H1 (cell line): ENCODE measurements at regions not wholly inside any gene's neighbourhood (a gene's known extent, or its start where the extent isn't known, plus 50 kb on each side); places are given as distances from the start of the nearest gene placed in this dataset.

Experiments used
- CTCF ChIA-PET: fragments of 300-600 bp; sonication (Branson Sonifier 250); formaldehyde crosslinking; loops from one replicate; lab custom pipeline; 2021; ENCODE audit not compliant: partially characterized antibody; lab: Charles Lee
- POLR2A ChIA-PET: fragments of 300-600 bp; sonication (Branson Sonifier 250); formaldehyde crosslinking; loops from one replicate; lab custom pipeline; 2021; ENCODE audit warnings: inconsistent platforms; ENCODE audit not compliant: partially characterized antibody; lab: Charles Lee
- DNase-seq, 2 experiments: peaks; one replicate each; pipeline versions ENCODE4 v3.0.0 to v3.0.0-alpha.2; 2010 to 2022; ENCODE audit warnings: low spot score in 2 of 2, low read depth in 1 of 2, mixed read lengths in 1 of 2
- FAIRE-seq: peaks from 2 replicates; lab custom pipeline; 2011; peaks lifted over from hg19 to GRCh38; lab: Jason Lieb, UNC
- H2AFZ ChIP-seq: 2 replicates; pipeline ENCODE4 v1.8.1; 2012; ENCODE audit warnings: low read length, inconsistent platforms
- H2AK5ac ChIP-seq: 2 replicates; pipeline ENCODE4 v1.6.1; 2013; ENCODE audit warnings: low read depth, low read length
- H2BK120ac ChIP-seq: replicated peaks from 2 replicates; pipeline ENCODE3; 2013; ENCODE audit warnings: low read depth, low read length, inconsistent platforms
- H2BK12ac ChIP-seq: 2 replicates; pipeline ENCODE4 v1.6.1; 2013; ENCODE audit warnings: low read depth, low read length
- H2BK15ac ChIP-seq: 2 replicates; pipeline ENCODE4 v1.6.1; 2013; ENCODE audit warnings: low read length
- H2BK20ac ChIP-seq: 2 replicates; pipeline ENCODE4 v1.6.1; 2013; ENCODE audit warnings: low read length
- H2BK5ac ChIP-seq: 2 replicates; pipeline ENCODE4 v1.6.1; 2013; ENCODE audit warnings: low read depth, low read length
- H3K14ac ChIP-seq: 2 replicates; pipeline ENCODE4 v1.6.1; 2013; ENCODE audit warnings: inconsistent platforms; ENCODE audit not compliant: insufficient read length
- H3K18ac ChIP-seq: 2 replicates; pipeline ENCODE4 v1.6.1; 2013; ENCODE audit warnings: low read length; ENCODE audit errors: extremely low read depth
- H3K23ac ChIP-seq: 2 replicates; pipeline ENCODE4 v1.6.1; 2013; ENCODE audit warnings: inconsistent platforms; ENCODE audit not compliant: insufficient read length
- H3K23me2 ChIP-seq: 2 replicates; pipeline ENCODE4 v1.6.1; 2013; ENCODE audit warnings: low read depth, low read length
- H3K27ac ChIP-seq: 2 replicates; pipeline ENCODE4 v1.6.1; 2011; ENCODE audit warnings: low read depth, low read length, inconsistent platforms
- H3K27me3 ChIP-seq, 4 experiments: replicated peaks in 1 of 4; 1 replicate in 1 of 4; 2 replicates in 3 of 4; pipeline versions ENCODE4 v1.6.1 to v1.8.1; 2011 to 2013; ENCODE audit warnings: low read length in 3 of 4, mild to moderate bottlenecking in 3 of 4, inconsistent platforms in 2 of 4, mixed read lengths in 2 of 4, moderate library complexity in 1 of 4; ENCODE audit not compliant: control insufficient read depth in 3 of 4, insufficient read depth in 3 of 4; ENCODE audit errors: extremely low read depth in 1 of 4
- H3K36me3 ChIP-seq, 4 experiments: 2 replicates each; pipeline versions ENCODE4 v1.6.1 to v1.8.1; 2011 to 2013; ENCODE audit warnings: mild to moderate bottlenecking in 4 of 4, low read length in 3 of 4, moderate library complexity in 2 of 4, control low read depth in 1 of 4, inconsistent platforms in 1 of 4; ENCODE audit not compliant: insufficient read depth in 4 of 4, control insufficient read depth in 2 of 4
- H3K4ac ChIP-seq: replicated peaks from 2 replicates; pipeline ENCODE3; 2013; ENCODE audit warnings: low read length, low read depth, mixed read lengths, inconsistent platforms; ENCODE audit not compliant: insufficient read length
- H3K4me1 ChIP-seq, 4 experiments: replicated peaks in 1 of 4; 1 replicate in 1 of 4; 2 replicates in 3 of 4; pipeline versions ENCODE4 v1.6.1 to v1.8.1; 2011 to 2013; ENCODE audit warnings: low read length in 3 of 4, inconsistent platforms in 2 of 4, mixed read lengths in 1 of 4; ENCODE audit not compliant: insufficient read depth in 4 of 4, control insufficient read depth in 3 of 4
- H3K4me2 ChIP-seq, 2 experiments: 2 replicates each; pipeline versions ENCODE4 v1.6.1 to v1.8.1; 2011 to 2013; ENCODE audit warnings: low read depth in 2 of 2, low read length in 2 of 2, control low read depth in 1 of 2, inconsistent platforms in 1 of 2, mild to moderate bottlenecking in 1 of 2; ENCODE audit not compliant: insufficient read depth in 1 of 2
- H3K4me3 ChIP-seq, 4 experiments: fragments of 200-600, 300-600 bp in 1 of 4; sonication (generic), shearing (Covaris generic), sonication (Bioruptor Twin) in 1 of 4; 2 replicates each; pipeline versions ENCODE4 v1.5.1 to v1.8.1; 2011 to 2016; ENCODE audit warnings: low read length in 4 of 4, low read depth in 3 of 4, control low read depth in 2 of 4, inconsistent platforms in 2 of 4, mild to moderate bottlenecking in 2 of 4, mixed read lengths in 1 of 4, moderate library complexity in 1 of 4; ENCODE audit not compliant: insufficient read depth in 2 of 4; ENCODE audit errors: extremely low read depth in 1 of 4
- H3K56ac ChIP-seq: replicated peaks from 2 replicates; pipeline ENCODE3; 2013; ENCODE audit warnings: low read depth, mild to moderate bottlenecking, mixed read lengths, low read length, inconsistent platforms; ENCODE audit not compliant: insufficient read length
- H3K79me1 ChIP-seq: 2 replicates; pipeline ENCODE4 v1.6.1; 2013; ENCODE audit warnings: low read depth, low read length, control low read depth
- H3K79me2 ChIP-seq, 2 experiments: 2 replicates each; pipeline versions ENCODE4 v1.6.1 to v1.8.1; 2012 to 2013; ENCODE audit warnings: low read length in 2 of 2, mild to moderate bottlenecking in 2 of 2, inconsistent platforms in 1 of 2; ENCODE audit not compliant: insufficient read depth in 2 of 2, control insufficient read depth in 1 of 2
- H3K9ac ChIP-seq, 4 experiments: replicated peaks in 1 of 4; 1 replicate in 1 of 4; 2 replicates in 3 of 4; pipeline versions ENCODE4 v1.6.1 to v1.8.1; 2011 to 2013; ENCODE audit warnings: low read depth in 3 of 4, low read length in 3 of 4, control low read depth in 2 of 4, mild to moderate bottlenecking in 2 of 4, moderate library complexity in 2 of 4, inconsistent platforms in 1 of 4; ENCODE audit errors: extremely low read depth in 1 of 4
- H3K9me3 ChIP-seq, 2 experiments: 2 replicates each; pipeline versions ENCODE4 v1.6.1 to v1.8.1; 2012 to 2013; ENCODE audit warnings: mild to moderate bottlenecking in 2 of 2, moderate library complexity in 2 of 2, control low read depth in 1 of 2, inconsistent platforms in 1 of 2, low read depth in 1 of 2, low read length in 1 of 2, mixed read lengths in 1 of 2; ENCODE audit not compliant: insufficient read depth in 2 of 2
- H4K20me1 ChIP-seq, 2 experiments: replicated peaks in 1 of 2; 2 replicates each; pipeline versions ENCODE3 to v1.8.1; 2011 to 2013; ENCODE audit warnings: inconsistent platforms in 2 of 2, low read length in 2 of 2, mild to moderate bottlenecking in 1 of 2; ENCODE audit not compliant: insufficient read depth in 2 of 2, control insufficient read depth in 1 of 2
- H4K5ac ChIP-seq: 2 replicates; pipeline ENCODE4 v1.6.1; 2013; ENCODE audit warnings: low read length, low read depth, mixed read lengths, inconsistent platforms; ENCODE audit not compliant: insufficient read length
- H4K8ac ChIP-seq: 2 replicates; pipeline ENCODE4 v1.8.0; 2013; ENCODE audit warnings: mild to moderate bottlenecking, moderate library complexity, low read length, inconsistent platforms; ENCODE audit not compliant: insufficient read depth; ENCODE audit errors: extremely low read depth
- H4K91ac ChIP-seq: replicated peaks from 2 replicates; pipeline ENCODE3; 2013; ENCODE audit warnings: low read length, mixed read lengths, inconsistent platforms; ENCODE audit not compliant: insufficient read length
- EZH2 ChIP-seq: fragments of 200-600 bp; sonication (generic); IDR thresholded peaks from 2 replicates; pipeline ENCODE4 v1.7.1; 2012; ENCODE audit warnings: low read depth, mild to moderate bottlenecking, moderate library complexity, low read length, inconsistent platforms; ENCODE audit not compliant: severe bottlenecking
- RAD21 ChIP-seq, 2 experiments: IDR thresholded peaks in 1 of 2; conservative IDR thresholded peaks in 1 of 2; 2 replicates each; pipeline ENCODE4 v1.6.1; 2011; ENCODE audit warnings: low read depth in 2 of 2, low read length in 2 of 2, improper control_type of control experiment in 1 of 2, inconsistent platforms in 1 of 2, mild to moderate bottlenecking in 1 of 2, moderate library complexity in 1 of 2
- SIRT6 ChIP-seq: IDR thresholded peaks from one replicate; pipeline ENCODE4 v1.7.1; 2012; ENCODE audit warnings: low read length, inconsistent platforms
- USF2 ChIP-seq: IDR thresholded peaks from 2 replicates; pipeline ENCODE4 v1.6.1; 2011; ENCODE audit warnings: low read length, improper control_type of control experiment
- WGBS, 2 experiments: shearing (Covaris generic) in 1 of 2; methylation state at CpG; one replicate each; pipeline versions ENCODE4 v1.1.6 to v1.1.7; 2013 to 2015; ENCODE audit warnings: low lambda C conversion rate in 2 of 2, mixed read lengths in 2 of 2, inconsistent platforms in 1 of 2, low coverage in 1 of 2, missing lambda C conversion rate in 1 of 2; ENCODE audit not compliant: insufficient replicate concordance in 2 of 2, insufficient coverage in 1 of 2, insufficient read length in 1 of 2; ENCODE audit errors: extremely low coverage in 1 of 2, missing lambda C conversion rate in 1 of 2; 5-methylcytosine and 5-hydroxymethylcytosine counted together

DNA sequence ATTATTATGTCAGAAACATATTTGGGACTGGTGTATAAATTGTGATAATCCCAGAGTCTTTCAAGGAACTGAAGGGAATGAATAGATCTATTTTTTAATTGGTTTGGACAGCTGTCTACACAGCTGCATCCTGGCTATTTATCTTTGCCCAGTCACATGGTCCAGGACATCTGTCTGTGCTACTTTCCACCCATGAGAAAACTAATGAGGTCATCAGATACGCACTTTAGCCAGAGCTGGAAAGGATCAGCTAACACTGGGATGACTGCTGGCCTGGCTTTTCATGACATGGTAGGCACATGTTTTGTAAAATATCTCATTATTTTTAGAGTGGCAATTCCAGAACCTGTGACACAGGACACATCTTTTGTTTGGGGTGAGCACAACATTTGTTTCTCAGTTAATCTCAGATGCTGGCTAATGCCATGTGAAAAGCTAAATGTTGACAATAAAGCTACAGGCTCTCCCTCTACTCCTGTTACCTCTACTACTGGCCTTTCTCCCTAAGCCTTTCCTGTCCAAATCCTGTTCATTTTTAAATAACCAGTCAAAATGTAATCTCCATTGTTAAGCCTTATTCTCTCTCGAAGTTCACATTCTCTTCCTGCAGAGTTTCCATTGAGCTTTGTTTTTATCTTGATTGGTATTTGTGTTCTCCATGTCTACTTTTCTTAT is 500.7 kb downstream of the RIT2 start:
- CTCF ChIA-PET: interaction anchor here (0.6 kb wide), 1 partner anchor 8 kb away, joined by 3 read pairs; no protein-coding TSS in a partner anchor
- no peaks in the 10 kb centered on the region for H4K20me1 ChIP-seq

More for the DNA sequence above, 500.7 kb downstream of the RIT2 start:
- Histone ChIP-seq H4K5ac (no peak overlapping the region), H2BK5ac (no peak overlapping the region), H3K79me1 (no peaks in the 10 kb centered on the region), H3K4me3 (no peak overlapping the region), H3K4ac (no peak overlapping the region), H2BK20ac (no peak overlapping the region), H3K23ac (no peak overlapping the region), H4K91ac (no peak overlapping the region), H3K9ac (no peak overlapping the region), H3K4me2 (no peak overlapping the region), H3K36me3 (no peaks in the 10 kb centered on the region), H2AFZ (0 out of 2 replicates have a peak overlapping the region, but pooled peaks have one; percentile 41), H3K27me3 (no peaks in the 10 kb centered on the region), H4K8ac (no peak overlapping the region), H3K23me2 (no peaks in the 10 kb centered on the region), H3K79me2 (no peaks in the 10 kb centered on the region), H3K27ac (no peak overlapping the region), H3K9me3 (no peaks in the 10 kb centered on the region), H3K18ac (no peak overlapping the region), H2BK15ac (no peak overlapping the region), H2BK12ac (no peak overlapping the region), H3K4me1 (no peaks in the 10 kb centered on the region), H2BK120ac (no peak overlapping the region), H3K14ac (no peak overlapping the region), H2AK5ac (no peak overlapping the region), H3K56ac (no peak overlapping the region)
- POLR2A ChIA-PET: no interaction called here
- TF ChIP-seq SIRT6 (no peak), USF2 (no peak), EZH2 (no peak), RAD21 (IDR thresholded peaks at IDR 0.05 in 1 of 2, conservative IDR thresholded peaks at IDR 0.05 in 1 of 2; ENCODE audit: low read depth in 2 of 2, low read length in 2 of 2) (no peak)
- 86% methylated on average over 2 of the region's 2 CpGs; no CpG with 5 or more reads in 1 of the 2 experiments for WGBS, 2 experiments
- FAIRE-seq (no peak), DNase-seq (no peak)
